Right cardiac atrium (tissue), 5 donors: ENCODE measurements at regions not wholly inside any gene's neighbourhood (a gene's known extent, or its start where the extent isn't known, plus 50 kb on each side); places are given as distances from the start of the nearest gene placed in this dataset.

Experiments used
- ATAC-seq, 2 donors: fragments of 200-7000 bp; cut with Tn5 transposase; one replicate each; pipeline versions ENCODE4 v1.8.0 to v1.9.1; 2020; ENCODE audit warnings: moderate library complexity in 2 of 2, mild to moderate bottlenecking in 1 of 2
- DNase-seq, 3 donors: peaks; one replicate each; pipeline ENCODE4 v3.0.0-alpha.2; 2020
- H3K27ac ChIP-seq: one replicate; pipeline ENCODE4 v1.5.1; 2013; ENCODE audit warnings: mild to moderate bottlenecking, low read length, control low read depth, moderate library complexity
- H3K27me3 ChIP-seq: one replicate; pipeline ENCODE4 v1.6.1; 2013; ENCODE audit not compliant: control insufficient read depth, insufficient read depth
- H3K4me1 ChIP-seq: one replicate; pipeline ENCODE4 v1.6.1; 2013; ENCODE audit warnings: low read length; ENCODE audit not compliant: control insufficient read depth, insufficient read depth
- H3K4me3 ChIP-seq: one replicate; pipeline ENCODE4 v1.5.1; 2013; ENCODE audit warnings: low read length, control low read depth
- H3K9me3 ChIP-seq: one replicate; pipeline ENCODE4 v1.6.1; 2013; ENCODE audit warnings: low read length; ENCODE audit not compliant: control insufficient read depth
- WGBS: extraction: QIAGEN DNeasy Blood & Tissue Kit; methylation state at CpG from one replicate; pipeline ENCODE4 v1.1.7; 2013; 5-methylcytosine and 5-hydroxymethylcytosine counted together
- intact Hi-C, 4 donors: fragments of 100-400 bp; cut with DNase I; formaldehyde crosslinking; loops; one replicate each; pipeline versions ENCODE4 v1.11.0 to v1.14.0; 2022 to 2023
- donor health status: healthy with polysubstance abuse.
- donor health status: DM: no; HTN: yes; CAD: no.
- donor health status: DM: no; HTN: no; CAD: no.
- donor health status: DM: no; HTN: yes; CAD: no; lungs with severe emphysema.
- donor health status: DM: yes; HTN: yes; CAD: no.

DNA sequence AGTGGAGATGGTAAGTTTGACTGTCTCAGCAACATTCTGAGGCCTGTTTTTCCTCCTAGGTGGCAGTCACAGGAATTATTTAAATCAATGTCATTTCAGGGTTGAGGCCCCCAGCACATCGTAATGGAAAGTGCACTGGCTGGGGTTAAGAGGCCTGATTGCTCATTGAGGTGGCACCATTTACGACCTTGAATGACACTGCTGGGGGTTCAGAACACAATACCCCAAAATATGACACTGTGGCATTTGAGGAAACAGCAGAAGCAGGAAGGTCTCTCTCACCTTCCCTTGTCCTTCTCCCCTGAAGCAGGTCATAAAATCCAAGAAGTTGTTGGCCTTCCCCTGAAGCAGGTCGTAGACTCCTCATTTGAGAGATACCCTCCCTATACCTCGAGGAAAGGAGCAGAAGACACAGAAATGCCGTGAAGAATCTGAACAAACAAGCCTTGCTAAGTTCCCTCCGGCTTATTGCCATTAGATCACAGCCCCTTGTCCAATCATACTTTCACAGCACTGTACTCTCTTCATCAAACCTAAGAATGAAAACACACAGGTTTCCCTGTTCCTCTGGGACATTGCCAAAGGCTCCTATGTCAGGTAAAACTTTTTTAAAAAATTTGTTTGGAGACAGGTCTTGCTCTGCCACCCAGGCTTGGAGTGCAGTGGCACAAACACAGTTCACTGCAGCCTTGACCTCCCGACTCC lies 71.3 kb downstream of the S1PR1 start:
- Histone ChIP-seq H3K27ac (no peak overlapping the region), H3K4me1 (no peaks in the 10 kb centered on the region), H3K4me3 (no peak overlapping the region), H3K9me3 (no peaks in the 10 kb centered on the region), H3K27me3 (no peaks in the 10 kb centered on the region)
- DNase-seq, result no peak
- 79% methylated on average over 7 of the region's 7 CpGs for WGBS
- ATAC-seq, result no peak
- intact Hi-C loops, result loop anchor here in 1 of 4 donors (5.0 kb wide), 1 partner anchor 49 kb away; no protein-coding TSS in a partner anchor

DNA sequence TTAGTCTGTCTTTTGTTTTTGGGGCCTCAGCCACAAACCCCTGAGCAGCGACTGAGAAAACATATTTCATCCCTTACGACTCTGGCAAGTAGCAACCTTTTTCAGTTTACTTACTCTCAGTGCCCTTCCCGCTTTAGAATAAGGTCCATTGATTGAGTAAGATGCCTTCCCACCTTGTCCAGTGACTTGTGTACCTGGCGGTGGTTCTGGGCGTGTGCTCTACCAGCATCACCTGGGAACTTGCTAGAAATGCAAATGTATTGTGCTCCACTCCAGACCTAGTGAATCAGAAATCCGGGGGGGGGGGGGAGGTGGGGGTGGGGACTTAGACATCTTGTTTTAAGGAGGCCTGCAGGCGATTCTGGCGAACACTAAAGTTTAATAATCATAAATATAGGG lies 72.1 kb downstream of the S1PR1 start:
- intact Hi-C loops, result loop anchor here in 1 of 4 donors (5.0 kb wide), 1 partner anchor 48 kb away; no protein-coding TSS in a partner anchor
- Histone ChIP-seq H3K27ac (no peak overlapping the region), H3K9me3 (no peaks in the 10 kb centered on the region), H3K27me3 (no peaks in the 10 kb centered on the region), H3K4me1 (no peaks in the 10 kb centered on the region), H3K4me3 (no peak overlapping the region)
- ATAC-seq (no peak), DNase-seq (no peak)
- WGBS, result 29% methylated on average over 8 of the region's 8 CpGs

DNA sequence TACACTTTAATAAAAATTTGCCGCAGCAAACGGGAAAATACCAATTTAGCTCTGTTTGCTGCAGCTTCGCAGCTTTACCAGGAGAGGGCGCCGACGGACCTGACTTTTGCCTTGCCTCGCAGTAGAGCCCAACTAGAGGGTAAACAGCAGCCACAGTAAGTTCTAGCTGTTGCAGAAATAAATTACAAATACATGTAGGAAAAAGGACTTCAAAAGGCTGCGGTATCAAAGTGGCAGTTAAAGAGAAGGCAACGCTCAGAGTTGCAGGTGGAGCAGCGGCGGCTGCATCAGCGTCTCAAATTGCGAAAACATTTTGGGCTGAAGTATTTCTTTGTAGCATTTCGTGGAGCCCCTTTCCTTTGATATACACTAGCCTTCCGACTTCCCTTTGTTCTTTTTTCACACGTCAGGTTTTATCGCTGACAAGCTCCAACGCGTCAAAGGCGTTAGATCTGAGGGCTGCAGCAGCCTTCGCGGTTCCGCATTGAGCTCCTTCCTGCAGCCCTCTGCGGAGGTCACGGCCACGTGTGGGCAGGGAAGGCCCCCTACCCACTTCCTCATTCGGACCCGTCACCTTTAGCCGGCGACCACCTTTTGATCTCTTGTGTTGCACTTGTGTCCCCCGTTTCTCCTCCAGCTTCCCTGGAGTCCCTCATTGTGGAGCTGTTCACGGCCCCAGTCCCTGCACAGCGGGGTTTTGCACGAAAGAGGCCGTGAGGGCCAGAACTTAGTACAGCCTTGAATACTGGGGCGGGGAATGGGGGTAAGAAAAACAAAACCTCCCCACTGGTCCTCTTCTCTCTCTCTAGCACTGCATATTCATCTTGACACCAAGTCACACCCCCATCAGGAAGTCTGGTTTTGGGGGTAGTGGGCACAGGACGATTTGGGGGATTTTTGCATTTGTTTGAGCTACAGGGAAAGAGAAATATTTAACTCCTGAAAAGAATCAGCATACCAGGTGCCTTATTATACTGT lies 72.8 kb downstream of the S1PR1 start:
- Histone ChIP-seq H3K4me1 (no peaks in the 10 kb centered on the region), H3K9me3 (no peaks in the 10 kb centered on the region), H3K27me3 (no peaks in the 10 kb centered on the region), H3K27ac (no peak overlapping the region), H3K4me3 (peak overlapping the region; percentile 47)
- 9% methylated on average over 37 of the region's 37 CpGs for WGBS
- peak; percentile 41 to 68 (median 62) for DNase-seq
- peak; percentile 53 to 74 for ATAC-seq
- intact Hi-C loops, result loop anchor here in 2 of 4 donors (5.0 kb wide), 1 partner anchor 48 kb away; no protein-coding TSS in a partner anchor

DNA sequence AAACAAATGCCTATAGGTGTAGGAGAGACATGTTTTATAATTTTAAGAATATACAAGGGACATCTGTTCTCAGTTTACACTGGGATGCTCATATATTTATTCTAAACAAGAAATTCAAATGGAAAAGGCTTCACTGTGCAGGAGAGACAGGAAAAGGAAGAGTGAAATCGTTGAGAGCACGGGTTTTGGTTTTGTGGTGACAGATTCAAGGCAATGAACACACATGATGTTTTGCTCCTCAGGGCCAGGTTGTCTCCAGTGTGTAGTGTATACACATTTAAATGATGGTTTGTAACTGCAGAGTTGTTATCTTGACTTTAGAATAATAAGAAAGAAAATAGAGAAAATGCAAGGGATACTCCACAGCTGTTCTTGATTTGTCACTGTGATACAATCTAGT lies 73.7 kb downstream of the S1PR1 start:
- no peak for DNase-seq
- ATAC-seq, result no peak
- no peak overlapping the region for H3K27ac ChIP-seq
- no peaks in the 10 kb centered on the region for H3K27me3 ChIP-seq
- intact Hi-C loops, result loop anchor here in 1 of 4 donors (5.0 kb wide), 1 partner anchor 47 kb away; no protein-coding TSS in a partner anchor
- no peaks in the 10 kb centered on the region for H3K4me1 ChIP-seq
- no peak overlapping the region for H3K4me3 ChIP-seq
- no peaks in the 10 kb centered on the region for H3K9me3 ChIP-seq
- WGBS, result 56% methylated on average over 2 of the region's 2 CpGs

DNA sequence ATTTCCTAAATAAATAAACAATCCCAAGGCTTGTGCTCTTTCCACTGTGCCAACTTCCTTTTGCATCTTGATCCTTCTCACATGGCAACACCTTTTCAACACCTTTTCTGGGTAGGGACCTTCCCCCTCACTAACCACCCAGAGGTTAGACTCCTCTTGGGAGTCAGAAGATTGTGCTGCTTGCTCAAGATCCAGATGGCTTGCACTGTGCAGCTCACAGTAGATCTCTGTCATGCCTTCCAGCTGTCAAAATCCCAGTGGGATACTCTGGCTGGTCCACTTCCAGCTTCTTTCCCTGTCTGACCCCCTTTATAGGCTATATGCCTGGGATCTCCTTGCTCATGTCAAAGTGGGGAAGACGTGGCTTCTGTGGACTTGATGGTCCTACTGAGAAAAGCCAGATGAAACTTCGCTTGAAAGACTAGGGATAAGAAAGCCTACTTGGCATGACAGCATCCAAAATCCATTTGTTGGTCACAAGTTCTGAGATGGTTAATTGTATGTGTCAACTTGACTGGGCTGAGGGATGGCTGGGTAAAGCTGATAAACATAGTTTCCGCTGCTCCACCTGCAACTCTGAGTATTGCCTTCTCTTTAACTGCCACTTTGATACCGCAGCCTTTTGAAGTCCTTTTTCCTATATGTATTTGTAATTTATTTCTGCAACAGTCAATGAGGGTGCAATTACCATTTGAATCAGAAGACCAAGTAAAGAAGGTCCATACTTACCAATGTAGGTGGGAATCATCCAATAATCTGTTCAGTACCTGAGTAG lies 74.5 kb downstream of the S1PR1 start:
- no peaks in the 10 kb centered on the region for H3K27me3 ChIP-seq
- DNase-seq, result no peak
- no peaks in the 10 kb centered on the region for H3K9me3 ChIP-seq
- no peak overlapping the region for H3K4me3 ChIP-seq
- WGBS, result 85% methylated on average over 4 of the region's 4 CpGs
- intact Hi-C loops, result loop anchor here in 1 of 4 donors (5.0 kb wide), 1 partner anchor 46 kb away; no protein-coding TSS in a partner anchor
- H3K4me1 ChIP-seq, result no peaks in the 10 kb centered on the region
- no peak overlapping the region for H3K27ac ChIP-seq
- no peak for ATAC-seq

DNA sequence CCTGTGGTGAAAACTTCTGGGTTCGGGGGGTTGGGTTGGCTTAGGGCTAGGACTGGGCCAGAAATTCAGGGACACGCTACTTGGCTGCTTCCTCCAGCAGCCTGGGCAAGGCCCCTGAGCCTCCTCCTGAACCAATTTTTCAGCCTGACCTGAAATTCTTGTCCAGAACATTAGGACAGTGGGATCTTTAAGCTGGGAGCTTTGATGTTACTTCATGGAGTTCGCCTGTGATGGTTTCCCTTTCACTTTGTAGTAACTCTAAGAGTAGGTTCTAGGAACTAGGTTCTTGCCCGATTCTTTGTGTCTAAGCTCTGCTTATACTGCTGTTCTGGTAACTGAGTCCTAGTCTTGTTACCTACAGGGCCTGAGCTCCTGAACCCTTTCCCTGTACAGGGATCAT lies 75.3 kb downstream of the S1PR1 start:
- no peak overlapping the region for H3K27ac ChIP-seq
- no peaks in the 10 kb centered on the region for H3K4me1 ChIP-seq
- 95% methylated on average over 4 of the region's 4 CpGs for WGBS
- intact Hi-C loops, result loop anchor here in 1 of 4 donors (5.0 kb wide), 1 partner anchor 45 kb away; no protein-coding TSS in a partner anchor
- no peaks in the 10 kb centered on the region for H3K27me3 ChIP-seq
- H3K4me3 ChIP-seq, result no peak overlapping the region
- ATAC-seq, result no peak
- H3K9me3 ChIP-seq, result no peaks in the 10 kb centered on the region
- DNase-seq, result no peak

DNA sequence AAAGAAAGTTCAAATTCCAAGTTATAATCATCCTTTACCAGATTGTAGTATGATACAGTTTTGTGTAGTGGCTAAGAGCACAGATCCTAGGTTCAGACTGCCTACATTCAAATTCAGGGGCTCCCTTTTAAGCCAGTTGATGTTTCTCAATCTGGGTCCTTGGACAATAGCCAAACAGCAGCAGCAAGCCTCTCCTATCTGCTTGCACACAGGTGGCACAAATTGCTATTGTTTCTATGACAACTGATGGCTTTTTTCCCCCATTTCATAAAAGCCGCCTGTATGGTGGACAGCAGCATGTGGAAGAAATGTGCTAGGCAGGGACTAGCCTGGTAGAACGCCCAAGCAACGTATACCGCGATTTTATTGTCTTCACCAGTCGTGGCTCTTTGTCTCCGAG lies 76.5 kb downstream of the S1PR1 start:
- ATAC-seq (no peak), DNase-seq (no peak)
- H3K27me3 ChIP-seq, result no peaks in the 10 kb centered on the region
- intact Hi-C loops, result loop anchor here in 1 of 4 donors (5.0 kb wide), 1 partner anchor 44 kb away; no protein-coding TSS in a partner anchor
- H3K9me3 ChIP-seq, result no peaks in the 10 kb centered on the region
- no peak overlapping the region for H3K27ac ChIP-seq
- WGBS, result 95% methylated on average over 7 of the region's 7 CpGs
- no peaks in the 10 kb centered on the region for H3K4me1 ChIP-seq
- H3K4me3 ChIP-seq, result no peak overlapping the region

DNA sequence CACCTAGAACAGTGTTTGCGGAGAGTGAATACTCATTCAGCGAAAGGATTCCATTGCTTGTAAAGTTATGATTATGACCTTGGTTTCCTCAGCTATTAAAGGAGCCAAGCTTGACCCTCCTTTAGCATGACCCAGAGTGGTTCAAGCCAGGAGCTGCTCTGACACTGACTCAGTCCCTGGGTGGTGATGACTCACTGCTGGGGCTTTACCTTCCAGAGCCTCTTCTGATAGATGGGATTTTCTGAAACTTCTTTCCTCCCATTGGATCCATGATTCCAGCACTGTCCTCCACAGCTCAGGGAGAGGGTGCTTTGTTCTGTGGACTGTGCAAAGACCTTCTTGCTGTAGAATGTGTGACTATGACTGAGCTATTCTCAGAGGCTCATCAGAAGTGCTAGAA lies 77.4 kb downstream of the S1PR1 start:
- WGBS, result 98% methylated on average over 2 of the region's 2 CpGs
- Histone ChIP-seq H3K4me1 (no peaks in the 10 kb centered on the region), H3K27ac (no peak overlapping the region), H3K9me3 (no peaks in the 10 kb centered on the region), H3K27me3 (no peaks in the 10 kb centered on the region), H3K4me3 (no peak overlapping the region)
- intact Hi-C loops, result loop anchor here in 1 of 4 donors (5.0 kb wide), 1 partner anchor 43 kb away; no protein-coding TSS in a partner anchor
- DNase-seq (no peak), ATAC-seq (no peak)

DNA sequence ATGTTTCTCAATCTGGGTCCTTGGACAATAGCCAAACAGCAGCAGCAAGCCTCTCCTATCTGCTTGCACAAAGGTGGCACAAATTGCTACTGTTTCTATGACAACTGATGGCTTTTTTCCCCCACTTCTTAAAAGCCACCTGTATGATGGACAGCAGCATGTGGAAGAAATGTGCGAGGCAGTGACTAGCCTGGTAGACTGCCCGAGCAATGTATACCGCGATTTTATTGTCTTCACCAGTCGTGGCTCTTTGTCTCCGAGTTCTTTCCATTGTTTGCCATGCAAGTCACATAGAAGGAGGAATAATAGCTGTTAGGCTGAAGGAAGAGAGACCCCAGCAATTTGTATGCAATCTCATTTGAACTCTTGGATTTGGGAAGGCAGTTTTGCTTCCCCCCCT lies 79.4 kb downstream of the S1PR1 start:
- ATAC-seq (no peak), DNase-seq (no peak)
- WGBS, result 87% methylated on average over 6 of the region's 6 CpGs
- H3K27me3 ChIP-seq, result no peaks in the 10 kb centered on the region
- H3K4me3 ChIP-seq, result no peak overlapping the region
- intact Hi-C loops, result no loop called here
- H3K27ac ChIP-seq, result no peak overlapping the region
- no peaks in the 10 kb centered on the region for H3K9me3 ChIP-seq
- no peaks in the 10 kb centered on the region for H3K4me1 ChIP-seq

DNA sequence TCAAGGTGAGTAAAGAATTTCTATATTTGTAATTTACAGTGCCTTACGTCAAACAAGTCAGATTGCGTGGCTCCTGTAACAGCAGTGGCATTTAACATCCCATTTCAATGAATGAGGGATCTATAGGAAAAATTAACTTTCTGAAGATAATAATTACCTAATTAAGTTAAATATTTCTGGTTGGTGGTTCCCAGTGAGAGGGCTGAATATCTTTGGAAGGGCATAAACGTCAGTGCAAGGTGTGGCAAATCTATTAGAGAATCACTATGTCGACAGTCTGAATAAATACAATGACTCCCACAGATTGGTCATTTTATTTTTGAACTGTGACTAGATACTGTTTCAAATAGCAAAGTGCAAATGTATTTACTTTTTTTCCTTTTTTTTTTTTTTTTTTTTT lies 80.0 kb downstream of the S1PR1 start:
- H3K4me1 ChIP-seq, result no peaks in the 10 kb centered on the region
- no peaks in the 10 kb centered on the region for H3K9me3 ChIP-seq
- WGBS, result 73% methylated on average over 4 of the region's 4 CpGs
- H3K27me3 ChIP-seq, result no peaks in the 10 kb centered on the region
- no peak overlapping the region for H3K4me3 ChIP-seq
- H3K27ac ChIP-seq, result no peak overlapping the region
- no peak for ATAC-seq
- no peak for DNase-seq
- intact Hi-C loops, result no loop called here
